ENCODE measurements at regions not wholly inside any gene's neighbourhood (a gene's known extent, or its start where the extent isn't known, plus 50 kb on each side); places are given as distances from the start of the nearest gene placed in this dataset.

- Histone ChIP-seq H3K36me3 (ENCODE audit: low read depth) (no peaks in the 10 kb centered on the region), H3K9me2 (ENCODE audit: insufficient read depth) (no peaks in the 10 kb centered on the region), H3K4me2 (ENCODE audit: unreplicated experiment) (no peak overlapping the region), H3K9ac (no peak overlapping the region), H3K4me3 (no peak overlapping the region), H3K27me3 (replicated peaks; ENCODE audit: insufficient read depth) (no peaks in the 10 kb centered on the region), H3K4me1 (ENCODE audit: insufficient read depth) (no peaks in the 10 kb centered on the region), H3K27ac (no peak overlapping the region), H2AFZ (no peak overlapping the region), H3K79me2 (ENCODE audit: insufficient read depth) (no peaks in the 10 kb centered on the region), H3K9me3 (ENCODE audit: low read depth) (no peaks in the 10 kb centered on the region), H4K20me1 (ENCODE audit: insufficient read depth) (no peaks in the 10 kb centered on the region), H3F3A (ENCODE audit: insufficient read depth) (no peaks in the 10 kb centered on the region)
- in situ Hi-C loops (cut with MboI): no loop called here
- TF ChIP-seq EZH2phosphoT487 (IDR thresholded peaks at IDR 0.05; ENCODE audit: insufficient read depth, low read depth) (no peak), EZH2 (IDR thresholded peaks at IDR 0.05; ENCODE audit: insufficient read depth, poor library complexity, severe bottlenecking) (no peak)
- no peak for DNase-seq
- WGBS, 2 experiments (ENCODE audit: low coverage in 1 of 2, low lambda C conversion rate in 2 of 2, missing lambda C conversion rate in 2 of 2): 25 to 27% methylated on average over 7 of the region's 7 CpGs
Measured at GRCh38 chr14:106822905-106823304, 1296.5 kb downstream of the TMEM121 start.

GRCh38 chr14:106823552-106823951 is 1297.2 kb downstream of the TMEM121 start:
- TF ChIP-seq EZH2 (IDR thresholded peaks at IDR 0.05; ENCODE audit: insufficient read depth, poor library complexity, severe bottlenecking) (no peak), EZH2phosphoT487 (IDR thresholded peaks at IDR 0.05; ENCODE audit: insufficient read depth, low read depth) (no peak)
- Histone ChIP-seq H3F3A (ENCODE audit: insufficient read depth) (no peaks in the 10 kb centered on the region), H3K36me3 (ENCODE audit: low read depth) (no peaks in the 10 kb centered on the region), H3K4me1 (ENCODE audit: insufficient read depth) (no peaks in the 10 kb centered on the region), H3K9me2 (ENCODE audit: insufficient read depth) (no peaks in the 10 kb centered on the region), H3K27me3 (replicated peaks; ENCODE audit: insufficient read depth) (no peaks in the 10 kb centered on the region), H3K4me2 (ENCODE audit: unreplicated experiment) (no peak overlapping the region), H3K9me3 (ENCODE audit: low read depth) (no peaks in the 10 kb centered on the region), H4K20me1 (ENCODE audit: insufficient read depth) (no peaks in the 10 kb centered on the region), H2AFZ (no peak overlapping the region), H3K79me2 (ENCODE audit: insufficient read depth) (no peaks in the 10 kb centered on the region), H3K27ac (no peak overlapping the region), H3K9ac (no peak overlapping the region), H3K4me3 (no peak overlapping the region)
- in situ Hi-C loops (cut with MboI): no loop called here
- whole genome bisulfite sequencing, 2 experiments (ENCODE audit: low coverage in 1 of 2, low lambda C conversion rate in 2 of 2, missing lambda C conversion rate in 2 of 2): 30 to 40% methylated on average over 7 of the region's 7 CpGs
- no peak for DNase-seq

GRCh38 chr14:106826833-106827369 is 1300.5 kb downstream of the TMEM121 start:
- no peak for DNase-seq
- TF ChIP-seq EZH2phosphoT487 (IDR thresholded peaks at IDR 0.05; ENCODE audit: insufficient read depth, low read depth) (no peak), EZH2 (IDR thresholded peaks at IDR 0.05; ENCODE audit: insufficient read depth, poor library complexity, severe bottlenecking) (no peak)

GRCh38 chr14:106831322-106831720 is 1304.9 kb downstream of the TMEM121 start:
- H3K9ac ChIP-seq: no peak overlapping the region
- H3K4me3 ChIP-seq: no peak overlapping the region
- 71 to 84% methylated on average over 10 to 11 of the region's 11 CpGs for WGBS, 2 experiments (ENCODE audit: low coverage in 1 of 2, low lambda C conversion rate in 2 of 2, missing lambda C conversion rate in 2 of 2)
- no peaks in the 10 kb centered on the region for H4K20me1 ChIP-seq (ENCODE audit: insufficient read depth)
- H3K9me2 ChIP-seq (ENCODE audit: insufficient read depth): no peaks in the 10 kb centered on the region
- no peaks in the 10 kb centered on the region for H3K4me1 ChIP-seq (ENCODE audit: insufficient read depth)
- TF ChIP-seq EZH2phosphoT487 (IDR thresholded peaks at IDR 0.05; ENCODE audit: insufficient read depth, low read depth): no peak
- no peak for TF ChIP-seq EZH2 (IDR thresholded peaks at IDR 0.05; ENCODE audit: insufficient read depth, poor library complexity, severe bottlenecking)
- H3K36me3 ChIP-seq (ENCODE audit: low read depth): no peaks in the 10 kb centered on the region
- no peaks in the 10 kb centered on the region for H3K9me3 ChIP-seq (ENCODE audit: low read depth)
- H3K27me3 ChIP-seq (replicated peaks; ENCODE audit: insufficient read depth): no peaks in the 10 kb centered on the region
- DNase-seq: no peak
- H2AFZ ChIP-seq: no peak overlapping the region
- in situ Hi-C loops (cut with MboI): no loop called here
- H3K79me2 ChIP-seq (ENCODE audit: insufficient read depth): no peaks in the 10 kb centered on the region
- no peak overlapping the region for H3K27ac ChIP-seq
- no peak overlapping the region for H3K4me2 ChIP-seq (ENCODE audit: unreplicated experiment)
- no peaks in the 10 kb centered on the region for H3F3A ChIP-seq (ENCODE audit: insufficient read depth)

More at GRCh38 chr14:106826833-106827369, 1300.5 kb downstream of the TMEM121 start:
- no peaks in the 10 kb centered on the region for H4K20me1 ChIP-seq (ENCODE audit: insufficient read depth)
- no peak overlapping the region for H3K9ac ChIP-seq
- H3K4me2 ChIP-seq (ENCODE audit: unreplicated experiment): no peak overlapping the region
- in situ Hi-C loops (cut with MboI): no loop called here
- H3K27ac ChIP-seq: no peak overlapping the region
- H3K9me3 ChIP-seq (ENCODE audit: low read depth): no peaks in the 10 kb centered on the region
- H3K27me3 ChIP-seq (replicated peaks; ENCODE audit: insufficient read depth): no peaks in the 10 kb centered on the region
- H3K36me3 ChIP-seq (ENCODE audit: low read depth): no peaks in the 10 kb centered on the region
- WGBS, 2 experiments (ENCODE audit: low coverage in 1 of 2, low lambda C conversion rate in 2 of 2, missing lambda C conversion rate in 2 of 2): 13 to 18% methylated on average over 4 of the region's 4 CpGs
- H3K4me3 ChIP-seq: no peak overlapping the region
- H3F3A ChIP-seq (ENCODE audit: insufficient read depth): no peaks in the 10 kb centered on the region
- no peaks in the 10 kb centered on the region for H3K79me2 ChIP-seq (ENCODE audit: insufficient read depth)
- no peaks in the 10 kb centered on the region for H3K9me2 ChIP-seq (ENCODE audit: insufficient read depth)
- no peak overlapping the region for H2AFZ ChIP-seq
- H3K4me1 ChIP-seq (ENCODE audit: insufficient read depth): no peaks in the 10 kb centered on the region

- H3K4me2 ChIP-seq (ENCODE audit: unreplicated experiment): no peak overlapping the region
Measured at GRCh38 chr14:106837870-106838269, 1311.5 kb downstream of the TMEM121 start.

More at GRCh38 chr14:106837870-106838269, 1311.5 kb downstream of the TMEM121 start:
- H3K4me1 ChIP-seq (ENCODE audit: insufficient read depth): no peaks in the 10 kb centered on the region
- no peak overlapping the region for H3K9ac ChIP-seq
- H4K20me1 ChIP-seq (ENCODE audit: insufficient read depth): no peaks in the 10 kb centered on the region
- no peak for DNase-seq
- no peak overlapping the region for H3K4me3 ChIP-seq
- no peaks in the 10 kb centered on the region for H3K9me3 ChIP-seq (ENCODE audit: low read depth)
- no peaks in the 10 kb centered on the region for H3K36me3 ChIP-seq (ENCODE audit: low read depth)
- no peak overlapping the region for H2AFZ ChIP-seq
- no peaks in the 10 kb centered on the region for H3F3A ChIP-seq (ENCODE audit: insufficient read depth)
- WGBS, 2 experiments (ENCODE audit: low coverage in 1 of 2, low lambda C conversion rate in 2 of 2, missing lambda C conversion rate in 2 of 2): 22 to 26% methylated on average over 4 of the region's 4 CpGs
- in situ Hi-C loops (cut with MboI): no loop called here
- no peaks in the 10 kb centered on the region for H3K27me3 ChIP-seq (replicated peaks; ENCODE audit: insufficient read depth)
- no peak overlapping the region for H3K27ac ChIP-seq
- no peaks in the 10 kb centered on the region for H3K9me2 ChIP-seq (ENCODE audit: insufficient read depth)
- H3K79me2 ChIP-seq (ENCODE audit: insufficient read depth): no peaks in the 10 kb centered on the region
- no peak for TF ChIP-seq EZH2phosphoT487 (IDR thresholded peaks at IDR 0.05; ENCODE audit: insufficient read depth, low read depth)
- no peak for TF ChIP-seq EZH2 (IDR thresholded peaks at IDR 0.05; ENCODE audit: insufficient read depth, poor library complexity, severe bottlenecking)
